PC-9 (cell line): ENCODE measurements at regions not wholly inside any gene's neighbourhood (a gene's known extent, or its start where the extent isn't known, plus 50 kb on each side); places are given as distances from the start of the nearest gene placed in this dataset.

Source experiments
- BruUV-seq: library from RNA; stranded (reverse); fragments of 400-500 nt; replicated peaks from 2 replicates; lab custom pipeline; 2021; lab: Mats Ljungman, UMichigan
- CTCF ChIA-PET: fragments of 300-600 bp; sonication (Branson Sonifier 250); formaldehyde crosslinking; loops from one replicate; lab custom pipeline; 2022; ENCODE audit warnings: antibody characterized with exemption; lab: Charles Lee
- POLR2A ChIA-PET: fragments of 300-600 bp; sonication (Branson Sonifier 250); formaldehyde crosslinking; loops from one replicate; lab custom pipeline; 2022; ENCODE audit warnings: antibody characterized with exemption; ENCODE audit not compliant: unreplicated experiment; lab: Charles Lee
- DNase-seq, 2 experiments: peaks; one replicate each; pipeline versions ENCODE4 v3.0.0 to v3.0.0-alpha.2; 2015 to 2022; ENCODE audit warnings: mixed read lengths in 1 of 2
- H2AFZ ChIP-seq: fragments of 200-600 bp; sonication (generic); 2 replicates; pipeline ENCODE4 v1.8.1; 2017; ENCODE audit warnings: antibody characterized with exemption
- H3F3A ChIP-seq: fragments of 200-600 bp; sonication (generic); 2 replicates; pipeline ENCODE4 v1.8.1; 2017; ENCODE audit warnings: antibody characterized with exemption, mild to moderate bottlenecking, low read depth; ENCODE audit not compliant: insufficient read depth
- H3K27ac ChIP-seq: fragments of 200-600 bp; sonication (generic); 2 replicates; pipeline ENCODE4 v1.6.1; 2016; ENCODE audit warnings: mixed run types
- H3K27me3 ChIP-seq: fragments of 200-600 bp; sonication (generic); 2 replicates; pipeline ENCODE4 v1.6.1; 2016; ENCODE audit warnings: low read depth, mixed run types; ENCODE audit not compliant: insufficient read depth
- H3K36me3 ChIP-seq: fragments of 200-600 bp; sonication (generic); 2 replicates; pipeline ENCODE4 v1.6.1; 2016; ENCODE audit warnings: low read depth, mixed run types
- H3K4me1 ChIP-seq: fragments of 200-600 bp; sonication (generic); replicated peaks from 2 replicates; pipeline ENCODE4 v1.6.1; 2016; ENCODE audit warnings: mixed run types; ENCODE audit not compliant: insufficient read depth
- H3K4me2 ChIP-seq: fragments of 200-600 bp; sonication (generic); 2 replicates; pipeline ENCODE4 v1.6.1; 2017; ENCODE audit warnings: mixed run types
- H3K4me3 ChIP-seq: fragments of 200-600 bp; sonication (generic); 2 replicates; pipeline ENCODE4 v1.6.1; 2016; ENCODE audit warnings: mixed run types
- H3K79me2 ChIP-seq: fragments of 200-600 bp; sonication (generic); 2 replicates; pipeline ENCODE4 v1.6.1; 2017; ENCODE audit warnings: low read depth, mixed run types
- H3K9me2 ChIP-seq: fragments of 200-600 bp; sonication (generic); 2 replicates; pipeline ENCODE4 v1.8.1; 2017; ENCODE audit warnings: mild to moderate bottlenecking; ENCODE audit not compliant: insufficient read depth
- H3K9me3 ChIP-seq: fragments of 200-600 bp; sonication (generic); 2 replicates; pipeline ENCODE4 v1.8.1; 2016; ENCODE audit warnings: low read depth; ENCODE audit not compliant: insufficient read depth
- H4K20me1 ChIP-seq: fragments of 200-600 bp; sonication (generic); 2 replicates; pipeline ENCODE4 v1.8.1; 2017; ENCODE audit not compliant: insufficient read depth
- CTCF ChIP-seq: fragments of 200-600 bp; sonication (generic); conservative IDR thresholded peaks from 2 replicates; pipeline ENCODE4 v1.6.1; 2017; ENCODE audit warnings: mixed run types, antibody characterized with exemption, mild to moderate bottlenecking, moderate library complexity
- EZH2 ChIP-seq: fragments of 200-600 bp; sonication (generic); IDR thresholded peaks from 2 replicates; pipeline ENCODE4 v1.8.0; 2017; ENCODE audit warnings: antibody characterized with exemption, low read depth
- intact Hi-C: fragments of 100-400 bp; cut with micrococcal nuclease; formaldehyde crosslinking; loops from one replicate; pipeline ENCODE4 v1.10.0; 2022; ENCODE audit not compliant: unreplicated experiment

- intact Hi-C loops, result no loop called here
- H3K4me3 ChIP-seq, result no peak overlapping the region
- no peak overlapping the region; the same call in 1 of the 2 replicates for H2AFZ ChIP-seq
- H3K4me1 ChIP-seq, result peaks cover 5% of the 10 kb centered on the region; the same call in 1 of the 2 replicates
- no peaks in the 10 kb centered on the region for H3F3A ChIP-seq
- no peak overlapping the region for H3K4me2 ChIP-seq
- no peaks in the 10 kb centered on the region for H3K9me3 ChIP-seq
- ChIA-PET POLR2A (interaction anchor here (0.6 kb wide), 1 partner anchor 766 kb away, joined by 10 read pairs; no protein-coding TSS in a partner anchor), CTCF (no interaction called here)
- H4K20me1 ChIP-seq, result no peaks in the 10 kb centered on the region
- no peak for DNase-seq
- H3K9me2 ChIP-seq, result peaks cover 5% of the 10 kb centered on the region; the same call in 1 of the 2 replicates
- no peaks in the 10 kb centered on the region for H3K27me3 ChIP-seq
- no peaks in the 10 kb centered on the region for H3K36me3 ChIP-seq
- H3K27ac ChIP-seq, result no peak overlapping the region
- H3K79me2 ChIP-seq, result no peaks in the 10 kb centered on the region
- BruUV-seq, result no TSS peak
- no peak for TF ChIP-seq EZH2
- TF ChIP-seq CTCF, result no peak
Observed at GRCh38 chr1:221565711-221566110, 176.2 kb downstream of the DUSP10 start.

GRCh38 chr1:221567859-221568507 is 173.9 kb downstream of the DUSP10 start:
- Histone ChIP-seq H3K36me3 (no peaks in the 10 kb centered on the region), H3K4me2 (no peak overlapping the region), H3K4me1 (peaks cover 5% of the 10 kb centered on the region; the same call in 1 of the 2 replicates), H3K79me2 (no peaks in the 10 kb centered on the region), H3F3A (no peaks in the 10 kb centered on the region), H3K27ac (no peak overlapping the region), H2AFZ (no peak overlapping the region), H3K27me3 (no peaks in the 10 kb centered on the region), H3K9me2 (peaks cover under 1% of the 10 kb centered on the region; the same call in 1 of the 2 replicates), H3K4me3 (no peak overlapping the region), H4K20me1 (no peaks in the 10 kb centered on the region), H3K9me3 (no peaks in the 10 kb centered on the region)
- CTCF ChIA-PET, result no interaction called here
- DNase-seq, result no peak
- TF ChIP-seq CTCF (no peak), EZH2 (no peak)
- intact Hi-C loops, result no loop called here
- POLR2A ChIA-PET, result no interaction called here
- BruUV-seq, result no TSS peak

- TF ChIP-seq CTCF (no peak), EZH2 (no peak)
- Histone ChIP-seq H3K79me2 (no peaks in the 10 kb centered on the region), H4K20me1 (no peaks in the 10 kb centered on the region), H3K4me2 (no peak overlapping the region), H3K27me3 (no peaks in the 10 kb centered on the region), H2AFZ (no peak overlapping the region), H3K9me2 (no peaks in the 10 kb centered on the region), H3K4me3 (no peak overlapping the region), H3F3A (0 out of 2 replicates have a peak, but pooled peaks cover 3% of the 10 kb centered on the region), H3K36me3 (no peaks in the 10 kb centered on the region), H3K4me1 (peaks cover 17% of the 10 kb centered on the region; the same call in 1 of the 2 replicates), H3K27ac (no peak overlapping the region), H3K9me3 (no peaks in the 10 kb centered on the region; the same call in 1 of the 2 replicates)
- no peak for DNase-seq
- no TSS peak for BruUV-seq
- ChIA-PET CTCF (no interaction called here), POLR2A (no interaction called here)
- intact Hi-C loops, result no loop called here
Observed at GRCh38 chr1:221573756-221574155, 168.1 kb downstream of the DUSP10 start.
